GM19351 (cell line): ENCODE measurements at regions not wholly inside any gene's neighbourhood (a gene's known extent, or its start where the extent isn't known, plus 50 kb on each side); places are given as distances from the start of the nearest gene placed in this dataset.

Source experiments
- ATAC-seq: cut with Tn5 transposase; IDR thresholded peaks from one replicate; pipeline ENCODE4 v1.9.1; 2021; ENCODE audit warnings: mild to moderate bottlenecking, moderate library complexity; ENCODE audit not compliant: unreplicated experiment

DNA sequence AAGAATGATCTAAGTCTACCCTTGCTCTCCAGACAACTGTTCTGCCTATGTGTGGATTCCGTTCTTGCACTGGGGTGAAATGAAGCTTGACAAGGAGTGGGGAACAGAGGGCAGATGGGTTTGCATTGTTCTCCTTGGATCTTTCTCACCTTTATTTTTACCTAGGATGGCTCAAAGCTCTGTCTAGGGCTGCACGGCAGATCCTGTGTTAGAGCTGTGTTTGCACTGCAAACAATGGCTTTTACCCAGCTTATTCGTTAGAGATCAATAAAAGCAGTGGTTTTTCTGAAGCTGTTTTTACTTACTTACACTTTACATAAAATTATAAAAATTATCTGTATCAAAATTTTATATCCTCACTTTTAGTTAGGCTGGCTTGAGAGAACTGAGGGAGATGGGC is 105.1 kb downstream of the LRIG3 start:
- ATAC-seq = no peak

DNA sequence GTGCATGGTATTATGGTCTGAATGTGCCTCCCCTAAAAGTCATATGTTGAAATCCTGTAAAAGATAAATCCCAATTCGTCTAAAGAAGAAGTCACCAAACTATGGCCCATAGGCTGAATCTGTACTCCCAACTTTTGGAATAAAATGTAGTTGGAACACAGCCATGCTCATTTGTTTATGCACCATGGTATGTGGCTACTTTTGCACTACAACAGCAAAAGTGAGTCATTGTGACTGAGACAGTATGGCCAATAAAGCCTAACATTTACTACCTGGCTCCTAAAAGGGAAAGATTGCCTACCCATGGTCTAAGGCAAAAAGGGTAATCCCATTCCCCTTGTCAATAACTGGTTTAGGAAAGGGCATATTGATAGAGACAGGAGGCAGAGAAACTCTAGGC is 101.8 kb downstream of the LRIG3 start:
- ATAC-seq = no peak

DNA sequence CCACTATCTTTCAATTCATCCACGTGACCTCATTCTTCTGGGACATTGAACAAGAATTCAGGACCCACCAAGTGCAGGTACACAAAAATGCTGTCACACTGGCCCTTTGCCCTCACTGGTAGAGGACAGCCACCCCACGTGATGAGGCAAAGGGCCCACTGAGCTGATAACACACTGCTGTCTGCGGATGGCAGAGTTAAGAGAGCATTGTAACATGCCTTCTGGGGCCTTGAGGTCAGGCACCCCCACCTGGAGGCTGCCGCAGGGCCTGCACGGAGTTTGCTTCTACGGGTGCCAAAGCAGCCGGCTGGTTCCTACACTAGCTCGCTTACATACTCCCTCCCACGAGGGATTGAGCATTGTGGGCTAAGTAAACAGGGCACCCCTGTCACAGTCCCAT is 101.0 kb downstream of the LRIG3 start:
- no peak for ATAC-seq

DNA sequence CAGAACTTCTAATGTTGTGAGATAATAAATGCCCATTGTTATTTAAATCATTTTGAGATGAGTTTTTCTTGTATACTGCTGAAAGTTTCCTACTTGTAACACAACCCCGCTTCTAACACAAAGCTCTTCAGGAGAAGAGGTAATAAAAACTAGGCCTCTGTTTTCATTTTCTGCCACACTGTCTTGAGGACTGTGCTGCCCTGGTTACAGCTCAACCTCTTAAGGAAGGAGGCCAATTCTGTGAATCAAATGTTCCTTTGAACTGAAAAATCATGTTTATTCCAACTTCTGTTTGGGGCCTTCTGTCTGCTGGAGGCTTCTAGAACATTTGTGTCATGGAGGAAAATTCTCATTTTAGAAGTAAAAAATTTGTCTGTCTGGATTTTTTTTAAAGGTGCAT is 100.3 kb downstream of the LRIG3 start:
- ATAC-seq = no peak
